DOHH2 (cell line): ENCODE measurements at regions not wholly inside any gene's neighbourhood (a gene's known extent, or its start where the extent isn't known, plus 50 kb on each side); places are given as distances from the start of the nearest gene placed in this dataset.

ENCODE experiments used
- EZH2phosphoT487 ChIP-seq: fragments of 200-600 bp; sonication (generic); IDR thresholded peaks from 2 replicates; pipeline ENCODE4 v1.6.1; 2017; ENCODE audit warnings: borderline replicate concordance, mild to moderate bottlenecking, antibody characterized with exemption, low read length, moderate library complexity, mixed read lengths
- TF ChIP-seq, protein P1 (sequence below): fragments of 200-600 bp; sonication (generic); IDR thresholded peaks from one replicate; pipeline ENCODE4 v1.5.1; 2014; ENCODE audit warnings: antibody characterized with exemption, mild to moderate bottlenecking, low read depth, low read length; ENCODE audit not compliant: poor library complexity, severe bottlenecking

DNA sequence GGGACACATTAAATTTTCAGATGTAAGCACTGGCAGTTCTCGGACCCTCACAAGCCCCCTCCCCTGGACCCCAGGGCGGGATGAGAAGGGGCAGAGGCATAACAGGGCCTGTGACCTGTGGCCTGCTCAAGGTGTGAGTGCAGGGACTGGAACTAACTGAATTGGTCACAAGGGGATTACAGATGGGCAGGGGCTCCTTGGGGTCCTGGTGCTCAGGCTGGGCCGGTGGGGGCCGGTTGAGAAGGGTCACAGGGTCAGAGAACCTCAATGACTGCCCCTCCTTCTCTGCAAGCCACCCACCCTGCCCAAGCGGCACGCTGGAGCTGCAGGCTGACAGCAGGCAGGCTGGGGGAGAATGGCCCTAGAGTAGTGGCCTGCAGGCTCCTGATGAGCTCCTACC, 80.8 kb upstream of the PCBD1 start:
- TF ChIP-seq, protein P1, sequence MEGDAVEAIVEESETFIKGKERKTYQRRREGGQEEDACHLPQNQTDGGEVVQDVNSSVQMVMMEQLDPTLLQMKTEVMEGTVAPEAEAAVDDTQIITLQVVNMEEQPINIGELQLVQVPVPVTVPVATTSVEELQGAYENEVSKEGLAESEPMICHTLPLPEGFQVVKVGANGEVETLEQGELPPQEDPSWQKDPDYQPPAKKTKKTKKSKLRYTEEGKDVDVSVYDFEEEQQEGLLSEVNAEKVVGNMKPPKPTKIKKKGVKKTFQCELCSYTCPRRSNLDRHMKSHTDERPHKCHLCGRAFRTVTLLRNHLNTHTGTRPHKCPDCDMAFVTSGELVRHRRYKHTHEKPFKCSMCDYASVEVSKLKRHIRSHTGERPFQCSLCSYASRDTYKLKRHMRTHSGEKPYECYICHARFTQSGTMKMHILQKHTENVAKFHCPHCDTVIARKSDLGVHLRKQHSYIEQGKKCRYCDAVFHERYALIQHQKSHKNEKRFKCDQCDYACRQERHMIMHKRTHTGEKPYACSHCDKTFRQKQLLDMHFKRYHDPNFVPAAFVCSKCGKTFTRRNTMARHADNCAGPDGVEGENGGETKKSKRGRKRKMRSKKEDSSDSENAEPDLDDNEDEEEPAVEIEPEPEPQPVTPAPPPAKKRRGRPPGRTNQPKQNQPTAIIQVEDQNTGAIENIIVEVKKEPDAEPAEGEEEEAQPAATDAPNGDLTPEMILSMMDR, result no peak
- TF ChIP-seq EZH2phosphoT487, result no peak
